ENCODE measurements at regions not wholly inside any gene's neighbourhood (a gene's known extent, or its start where the extent isn't known, plus 50 kb on each side); places are given as distances from the start of the nearest gene placed in this dataset.

- TF ChIP-seq EZH2phosphoT487 (IDR thresholded peaks at IDR 0.05; ENCODE audit: borderline replicate concordance, low read length) (no peak), CTCF (IDR thresholded peaks at IDR 0.05; ENCODE audit: low read depth, low read length, poor library complexity, severe bottlenecking) (no peak)
- Histone ChIP-seq H3K27ac (ENCODE audit: low read depth, low read length) (no peak overlapping the region), H3K9me3 (ENCODE audit: control insufficient read depth, insufficient read depth, low read length) (no peaks in the 10 kb centered on the region), H3K4me1 (ENCODE audit: control insufficient read depth, low read length) (no peaks in the 10 kb centered on the region), H4K20me1 (ENCODE audit: control insufficient read depth, insufficient read depth, low read depth, low read length) (no peaks in the 10 kb centered on the region), H3K79me2 (ENCODE audit: control insufficient read depth, low read length) (no peaks in the 10 kb centered on the region), H3K9me2 (replicated peaks; ENCODE audit: control insufficient read depth, low read length) (no peaks in the 10 kb centered on the region), H3K27me3 (ENCODE audit: control insufficient read depth, low read length) (no peaks in the 10 kb centered on the region), H3F3A (ENCODE audit: control insufficient read depth, insufficient read depth) (no peaks in the 10 kb centered on the region), H3K4me2 (ENCODE audit: low read length) (no peak overlapping the region), H3K36me3 (ENCODE audit: control insufficient read depth, low read length) (no peaks in the 10 kb centered on the region), H3K4me3 (ENCODE audit: low read length) (no peak overlapping the region)
These were observed 394.8 kb downstream of the MATN1 start for GRCh38 chr1:30328401-30329262.

GRCh38 chr1:30328100-30328370 is 395.4 kb downstream of the MATN1 start:
- no peak overlapping the region for H3K27ac ChIP-seq (ENCODE audit: low read depth, low read length)
- H3K36me3 ChIP-seq (ENCODE audit: control insufficient read depth, low read length) = no peaks in the 10 kb centered on the region
- H3K4me3 ChIP-seq (ENCODE audit: low read length) = no peak overlapping the region
- H3K4me2 ChIP-seq (ENCODE audit: low read length) = no peak overlapping the region
- H3K9me3 ChIP-seq (ENCODE audit: control insufficient read depth, insufficient read depth, low read length) = no peaks in the 10 kb centered on the region
- H3K9me2 ChIP-seq (replicated peaks; ENCODE audit: control insufficient read depth, low read length) = no peaks in the 10 kb centered on the region
- no peaks in the 10 kb centered on the region for H3K4me1 ChIP-seq (ENCODE audit: control insufficient read depth, low read length)
- no peaks in the 10 kb centered on the region for H3K79me2 ChIP-seq (ENCODE audit: control insufficient read depth, low read length)
- no peaks in the 10 kb centered on the region for H3K27me3 ChIP-seq (ENCODE audit: control insufficient read depth, low read length)
- no peaks in the 10 kb centered on the region for H4K20me1 ChIP-seq (ENCODE audit: control insufficient read depth, insufficient read depth, low read depth, low read length)
- H3F3A ChIP-seq (ENCODE audit: control insufficient read depth, insufficient read depth) = no peaks in the 10 kb centered on the region
- TF ChIP-seq CTCF (IDR thresholded peaks at IDR 0.05; ENCODE audit: low read depth, low read length, poor library complexity, severe bottlenecking) (no peak), EZH2phosphoT487 (IDR thresholded peaks at IDR 0.05; ENCODE audit: borderline replicate concordance, low read length) (no peak)

- Histone ChIP-seq H3K4me1 (ENCODE audit: control insufficient read depth, low read length) (no peaks in the 10 kb centered on the region), H3K27me3 (ENCODE audit: control insufficient read depth, low read length) (no peaks in the 10 kb centered on the region), H3K79me2 (ENCODE audit: control insufficient read depth, low read length) (no peaks in the 10 kb centered on the region), H3K27ac (ENCODE audit: low read depth, low read length) (no peak overlapping the region), H3K36me3 (ENCODE audit: control insufficient read depth, low read length) (no peaks in the 10 kb centered on the region), H3K4me2 (ENCODE audit: low read length) (no peak overlapping the region), H3F3A (ENCODE audit: control insufficient read depth, insufficient read depth) (no peaks in the 10 kb centered on the region), H3K4me3 (ENCODE audit: low read length) (no peak overlapping the region), H4K20me1 (ENCODE audit: control insufficient read depth, insufficient read depth, low read depth, low read length) (no peaks in the 10 kb centered on the region), H3K9me3 (ENCODE audit: control insufficient read depth, insufficient read depth, low read length) (no peaks in the 10 kb centered on the region), H3K9me2 (replicated peaks; ENCODE audit: control insufficient read depth, low read length) (no peaks in the 10 kb centered on the region)
- no peak for TF ChIP-seq EZH2phosphoT487 (IDR thresholded peaks at IDR 0.05; ENCODE audit: borderline replicate concordance, low read length)
- no peak for TF ChIP-seq CTCF (IDR thresholded peaks at IDR 0.05; ENCODE audit: low read depth, low read length, poor library complexity, severe bottlenecking)
These were observed 395.9 kb downstream of the MATN1 start for GRCh38 chr1:30327370-30328099.
